GM19238 (cell line): ENCODE measurements at regions not wholly inside any gene's neighbourhood (a gene's known extent, or its start where the extent isn't known, plus 50 kb on each side); places are given as distances from the start of the nearest gene placed in this dataset.
A peak's percentile ranks its signal among the peaks of the same experiment; 100 is the strongest.

Source experiments
- DNase-seq: peaks from one replicate; pipeline ENCODE4 v3.0.0; 2011; ENCODE audit warnings: low spot score; ENCODE audit not compliant: insufficient read length

DNA sequence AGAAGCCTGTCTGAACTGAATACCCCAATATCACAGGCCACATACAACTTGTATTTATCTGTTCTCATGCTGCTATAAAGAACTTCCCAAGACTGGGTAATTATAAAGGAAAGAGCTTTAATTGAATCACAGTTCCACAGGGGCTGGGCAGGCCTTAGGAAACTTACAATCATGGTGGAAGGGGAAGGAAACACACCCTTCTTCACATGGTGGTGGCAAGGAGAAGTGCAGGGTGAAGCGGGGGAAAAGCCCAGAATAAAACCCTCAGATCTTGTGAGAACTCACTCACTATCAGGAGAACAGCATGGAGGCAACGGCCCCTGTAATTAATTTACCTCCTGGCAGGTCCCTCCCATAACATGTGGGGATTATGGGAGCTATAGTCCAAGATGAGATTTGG, 50.3 kb upstream of the FNDC1 start:
- DNase-seq = no peak

DNA sequence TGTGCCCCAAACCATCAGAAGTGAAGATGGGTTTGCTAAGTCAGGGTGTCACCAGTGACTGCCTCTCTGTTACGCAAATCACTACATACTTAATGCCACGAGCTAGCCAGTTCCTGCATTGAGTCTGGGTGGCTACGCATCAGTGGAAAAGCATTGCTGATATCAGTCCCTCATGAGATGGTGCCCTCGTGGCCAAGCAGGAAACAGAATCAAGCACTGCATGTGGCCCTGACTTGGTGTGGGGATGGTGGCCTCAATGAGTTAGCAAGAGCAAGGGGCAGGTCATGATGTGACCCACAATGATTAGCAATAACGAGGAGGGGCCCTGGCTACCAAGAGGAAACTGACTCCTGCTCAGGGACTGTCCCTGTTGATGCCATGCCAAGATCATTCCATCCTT, 51.6 kb upstream of the FNDC1 start:
- DNase-seq = no peak

DNA sequence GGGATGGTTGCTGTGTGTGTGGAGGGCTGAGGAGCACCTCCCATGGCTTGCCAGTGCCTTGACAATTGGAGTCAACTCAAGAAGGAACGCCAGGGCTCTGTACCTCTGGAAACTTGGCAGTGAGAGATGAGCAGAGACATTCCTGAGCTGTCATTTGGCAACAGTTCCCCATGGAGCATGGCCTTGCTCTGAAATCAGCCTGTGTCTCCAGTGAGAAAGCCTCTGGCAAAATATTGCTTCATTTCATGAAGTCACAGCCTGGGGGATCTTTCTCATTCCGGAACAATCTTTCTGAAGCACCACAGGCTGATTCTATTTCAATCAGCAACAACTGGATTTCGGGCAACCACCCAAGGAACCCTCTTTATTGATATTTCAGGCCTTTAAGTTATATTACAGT, 52.2 kb upstream of the FNDC1 start:
- DNase-seq = no peak

DNA sequence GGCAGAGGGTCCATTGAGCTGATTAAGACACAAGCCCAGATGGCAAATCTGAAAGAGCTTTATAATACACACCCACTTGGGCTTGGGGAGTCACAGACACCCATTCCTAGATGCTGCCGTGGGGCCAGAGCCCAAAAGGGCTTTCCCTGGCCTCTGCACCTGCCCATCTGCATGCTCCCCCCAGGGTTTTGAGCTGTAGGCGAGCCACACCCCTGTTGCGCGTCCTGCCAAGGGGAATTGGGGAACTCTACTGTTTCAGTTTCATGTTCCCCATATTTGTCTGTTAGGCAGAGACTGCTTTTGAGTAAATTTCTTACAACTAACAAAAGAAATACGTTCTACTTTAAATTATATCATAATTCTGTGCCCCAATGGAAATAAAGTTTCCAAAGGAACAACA, 52.9 kb upstream of the FNDC1 start:
- DNase-seq = no peak

DNA sequence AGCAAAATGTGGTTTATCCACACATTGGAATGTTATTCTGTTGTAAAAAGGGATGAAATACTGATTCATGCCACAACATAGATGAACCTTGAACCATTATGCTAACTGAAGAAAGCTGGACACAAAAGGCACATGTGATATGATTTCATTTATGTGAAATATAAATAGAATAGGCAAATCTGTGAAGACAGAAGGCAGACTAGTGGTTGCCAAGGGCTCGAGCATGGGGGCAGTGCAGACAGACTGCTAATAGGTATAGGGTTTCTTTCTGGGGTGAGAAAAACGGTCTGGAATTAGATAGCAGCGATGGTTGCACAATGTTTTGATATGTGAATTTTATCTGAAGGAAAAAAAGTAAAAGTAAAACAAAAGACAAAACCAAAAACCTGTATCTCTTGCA, 54.6 kb upstream of the FNDC1 start:
- no peak for DNase-seq

DNA sequence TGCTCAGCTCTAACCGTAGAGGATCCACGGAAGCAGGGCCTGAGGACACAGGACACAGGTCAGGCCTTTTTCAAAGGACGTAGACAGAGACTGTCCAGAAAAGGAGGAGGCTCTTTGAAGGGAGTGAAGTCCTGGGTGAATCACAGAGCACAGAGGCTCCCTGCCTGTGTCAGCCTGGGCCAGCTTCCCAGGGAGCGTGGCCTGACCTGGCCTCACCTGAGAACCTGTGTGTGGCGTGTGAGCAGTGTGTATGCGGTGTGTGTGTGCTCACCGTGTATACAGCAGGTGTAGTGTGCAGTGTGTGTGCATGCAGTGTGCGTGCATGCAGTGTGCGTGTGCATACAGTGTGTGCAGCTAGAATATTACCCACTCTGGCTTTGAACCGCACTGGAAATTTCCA, 56.0 kb upstream of the FNDC1 start:
- no peak for DNase-seq

DNA sequence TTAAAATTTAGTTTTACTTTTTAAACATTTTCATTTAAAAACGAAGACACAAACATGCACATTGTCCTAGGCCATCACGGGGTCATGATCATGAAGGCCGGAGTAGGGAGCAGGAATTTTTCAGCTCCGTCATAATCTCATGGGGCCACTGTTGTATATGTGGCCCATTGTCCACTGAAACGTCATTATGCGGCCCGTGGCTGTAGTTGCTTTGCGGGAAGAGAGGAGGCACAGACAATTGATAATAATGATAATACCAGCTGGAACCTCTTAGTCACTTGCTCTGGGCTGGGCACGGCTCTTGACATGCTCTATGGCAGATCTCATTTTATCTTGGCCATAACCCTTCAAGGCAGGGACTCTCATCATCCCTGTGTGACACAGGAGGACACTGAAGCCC, 56.5 kb upstream of the FNDC1 start:
- DNase-seq = no peak

DNA sequence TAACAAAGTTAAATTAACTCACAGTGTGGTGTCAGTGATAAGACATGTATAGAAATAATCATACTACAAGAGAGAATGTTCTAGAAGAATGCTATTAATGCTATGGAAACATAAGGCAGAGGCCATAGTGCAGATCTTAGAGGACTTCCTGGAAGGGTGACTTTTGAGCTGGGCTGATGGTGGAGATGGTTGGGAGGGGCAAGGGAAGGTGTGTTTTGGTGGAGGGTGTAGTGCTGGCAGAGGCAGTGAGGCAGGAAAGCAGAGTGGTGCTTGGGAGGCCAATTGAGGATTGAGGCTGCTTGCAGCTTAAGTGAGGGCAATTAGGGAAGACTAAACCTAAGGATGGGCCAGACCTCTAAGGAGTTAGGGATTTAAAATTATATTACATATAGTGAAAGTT, 58.5 kb upstream of the FNDC1 start:
- no peak for DNase-seq

DNA sequence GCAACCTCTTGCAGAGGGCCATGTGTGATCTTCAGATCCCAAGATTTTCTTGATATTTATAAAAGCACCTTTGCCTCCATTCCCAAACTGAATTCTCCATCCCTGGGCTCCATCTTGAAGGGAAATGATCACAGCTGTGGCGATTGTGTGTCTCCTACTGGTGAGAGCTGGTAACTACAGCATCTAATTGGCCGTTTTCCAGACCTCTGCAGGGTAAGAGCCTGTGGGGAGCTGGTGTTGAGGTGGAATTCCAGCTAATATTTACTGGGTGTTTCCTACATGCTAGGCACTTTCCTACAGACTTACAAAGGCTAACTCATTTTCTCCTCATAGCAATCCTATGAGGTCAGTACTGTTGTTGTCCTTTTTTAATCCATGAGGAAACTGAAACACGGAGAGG, 59.2 kb upstream of the FNDC1 start:
- no peak for DNase-seq

DNA sequence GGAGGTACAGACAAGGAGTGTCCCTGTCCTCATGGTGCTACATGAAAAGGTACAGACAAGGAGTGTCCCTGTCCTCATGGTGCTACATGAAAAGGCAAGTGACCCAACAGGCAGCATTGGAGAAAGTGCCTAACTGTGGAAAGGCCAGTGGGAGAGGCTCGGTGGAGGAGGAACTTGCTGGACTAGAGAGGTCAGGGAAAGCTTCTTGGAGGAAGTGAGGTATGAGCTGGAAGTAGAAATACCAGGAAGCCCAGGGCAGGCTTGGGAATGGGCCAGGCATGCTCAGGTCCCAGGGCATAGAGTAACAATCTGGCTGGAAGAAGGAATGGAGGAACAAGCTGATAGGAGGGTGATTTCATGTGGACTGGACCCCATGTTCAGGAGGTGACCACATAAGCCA, 59.8 kb upstream of the FNDC1 start:
- no peak for DNase-seq

DNA sequence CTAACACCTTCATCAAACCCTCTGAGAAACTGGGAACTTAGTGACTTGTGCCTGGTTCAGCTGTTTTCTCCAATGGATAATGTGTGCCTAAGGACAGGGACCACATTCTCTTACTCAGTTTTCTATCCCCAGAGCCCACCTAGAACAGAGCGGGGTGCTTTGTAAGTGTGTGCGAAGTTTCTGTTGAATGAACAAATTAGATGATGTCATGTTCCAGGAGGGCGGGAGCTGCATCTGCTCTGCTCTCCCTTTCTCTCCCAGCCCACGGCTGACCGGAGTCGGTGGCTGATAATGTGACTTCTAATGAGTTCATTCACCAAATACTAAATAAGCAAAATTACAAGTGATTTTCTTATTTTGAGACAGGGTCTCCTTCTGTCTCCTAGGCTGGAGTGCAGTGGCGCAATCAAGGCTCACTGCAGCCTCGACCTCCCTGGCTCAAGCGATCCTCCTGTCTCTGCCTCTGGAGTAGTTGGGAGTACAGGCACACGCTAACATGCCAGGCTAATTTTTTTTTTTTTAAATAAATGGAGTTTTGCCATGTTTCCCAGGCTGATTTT, 60.7 kb upstream of the FNDC1 start:
- no peak for DNase-seq

DNA sequence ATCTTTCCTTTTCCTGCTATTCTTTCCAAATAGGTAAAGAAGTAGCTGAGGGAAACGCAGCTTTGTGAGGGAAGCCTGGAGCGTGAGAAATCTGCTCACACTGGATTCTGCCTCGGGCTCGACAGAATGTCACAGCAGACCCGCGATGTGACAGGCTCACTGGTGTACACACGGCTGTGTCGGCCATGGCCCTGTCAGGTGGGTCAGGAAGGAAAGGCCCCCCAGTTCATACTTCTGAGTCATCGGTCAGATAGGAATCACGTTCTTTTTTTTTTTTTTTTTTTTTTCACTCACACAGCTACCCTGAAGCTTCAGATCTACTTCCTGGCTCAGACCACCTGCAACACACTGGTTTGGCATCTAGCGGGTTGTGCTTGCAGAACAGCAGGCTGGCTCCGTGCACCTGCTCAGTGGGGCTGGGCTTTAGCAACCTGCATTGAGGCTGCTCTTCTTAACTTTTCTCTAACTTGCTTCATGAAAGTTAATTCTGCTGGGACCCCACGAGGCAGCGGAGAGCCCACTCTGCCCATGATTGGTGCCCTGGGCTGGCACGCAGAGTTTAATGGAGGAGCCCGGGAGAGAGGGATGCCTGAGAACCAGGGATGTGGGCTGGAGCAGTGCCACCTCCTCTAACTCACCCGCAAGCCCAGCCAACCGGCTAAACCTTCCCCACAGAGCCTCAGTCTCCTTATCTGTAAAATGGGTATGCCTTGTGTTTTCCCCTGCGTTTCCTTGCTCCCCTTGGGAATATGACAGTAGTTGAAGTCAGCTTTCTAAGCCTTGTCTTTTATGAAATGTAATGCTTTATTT, 61.5 kb upstream of the FNDC1 start:
- no peak for DNase-seq

DNA sequence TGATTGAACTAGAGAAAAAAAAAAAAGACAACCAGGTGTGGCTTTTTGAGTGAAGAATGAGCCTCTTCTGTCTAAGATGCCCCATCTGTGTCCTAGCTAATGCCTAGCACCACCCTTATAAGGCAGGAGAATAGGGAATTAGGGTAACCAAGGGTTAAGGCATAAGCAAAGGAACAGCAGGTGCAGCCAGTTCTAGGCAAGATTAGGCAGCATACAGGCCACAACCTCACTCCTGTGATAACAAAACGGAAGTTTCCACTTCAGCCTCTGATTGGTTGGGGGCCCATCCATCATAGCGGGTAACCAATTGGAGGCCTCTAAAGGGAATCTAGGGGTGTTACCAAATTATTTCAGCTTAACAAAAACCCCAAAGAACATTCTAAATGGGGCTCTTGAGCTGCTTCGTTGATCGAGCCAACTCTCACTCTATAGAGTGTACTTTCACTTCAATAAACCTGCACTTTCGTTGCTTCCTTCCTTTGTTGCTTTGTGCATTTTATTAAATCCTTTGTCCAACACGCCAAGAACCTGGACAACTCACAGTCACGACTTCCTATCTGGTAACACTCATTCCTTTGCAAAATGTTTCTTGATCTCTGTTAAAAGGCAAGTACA, 61.9 kb upstream of the TAGAP start:
- DNase-seq = peak; percentile 23

DNA sequence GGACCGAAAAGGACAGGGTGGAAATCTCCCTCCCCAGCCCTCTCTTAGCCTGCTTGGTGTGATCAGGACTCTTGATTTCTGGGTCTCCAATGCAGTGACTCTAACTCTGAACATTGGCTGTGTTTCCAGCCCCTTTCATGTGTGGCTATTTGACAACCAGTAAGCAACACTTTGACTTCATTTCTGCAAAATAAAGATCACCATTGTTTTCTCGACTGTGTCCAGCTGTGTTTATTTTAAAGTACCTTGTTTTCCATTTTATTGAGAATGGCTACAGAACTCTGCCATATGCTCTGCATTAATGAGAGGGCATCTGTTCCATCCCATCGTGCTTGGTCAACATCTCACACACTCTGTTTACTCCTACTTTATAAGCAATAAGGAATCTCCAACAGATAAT, 60.9 kb upstream of the TAGAP start:
- DNase-seq = no peak

DNA sequence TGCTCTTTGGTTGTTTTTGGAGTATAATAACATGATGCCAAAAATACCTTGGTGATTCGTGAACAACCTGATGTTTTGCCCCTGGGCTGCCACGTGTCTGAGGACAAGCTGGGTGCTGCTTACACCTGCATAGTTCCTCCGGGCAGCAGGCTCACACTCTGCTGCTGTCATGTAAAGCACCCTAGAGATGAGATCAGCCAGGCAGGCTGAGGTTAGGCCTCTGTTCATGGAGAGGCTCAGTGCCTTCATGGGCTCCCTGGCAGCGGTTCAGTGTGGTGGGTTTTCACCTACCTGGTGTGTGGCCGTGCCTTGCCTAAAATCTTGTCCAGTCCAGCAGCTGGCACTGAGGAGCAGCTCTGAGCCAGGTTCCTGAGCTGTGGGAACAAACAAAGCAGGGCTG, 60.1 kb upstream of the TAGAP start:
- no peak for DNase-seq

DNA sequence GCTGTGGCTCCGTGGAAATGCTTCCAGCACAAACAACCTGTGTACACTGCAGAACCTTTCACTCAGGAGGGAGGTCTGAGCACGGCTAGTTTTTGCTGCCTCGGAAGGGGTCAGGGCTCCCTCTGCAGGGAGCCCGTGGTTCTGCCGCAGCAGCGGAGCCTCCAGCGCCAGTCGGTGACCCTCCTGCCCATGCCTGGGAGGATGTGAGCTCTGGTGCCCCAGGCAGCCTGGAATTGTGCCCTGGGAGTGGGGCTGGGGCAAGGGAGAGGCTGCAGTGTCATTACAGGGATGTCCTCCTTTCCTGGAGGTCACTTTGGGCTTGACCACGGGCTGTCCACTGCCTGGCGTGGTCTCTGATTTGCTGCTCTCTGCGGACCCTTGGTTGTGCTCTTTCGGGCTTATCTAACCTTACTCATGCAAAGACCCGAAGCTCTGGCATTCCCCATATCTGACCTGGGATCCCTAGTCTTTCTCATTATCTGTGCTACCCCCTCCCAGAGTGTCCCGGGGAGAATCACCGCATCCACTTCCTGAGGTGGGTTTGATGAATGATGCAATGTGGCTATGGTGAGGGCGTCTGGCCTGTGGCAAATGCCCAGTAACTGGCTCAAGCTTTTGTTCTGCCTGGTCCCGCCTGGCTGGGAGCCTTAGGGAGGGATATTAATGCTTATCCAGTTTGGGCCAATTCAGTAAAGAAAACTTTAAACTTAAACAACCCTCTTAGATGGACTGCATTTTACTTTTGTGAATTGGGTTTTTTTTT, 59.6 kb upstream of the TAGAP start:
- DNase-seq = peak; percentile 59

DNA sequence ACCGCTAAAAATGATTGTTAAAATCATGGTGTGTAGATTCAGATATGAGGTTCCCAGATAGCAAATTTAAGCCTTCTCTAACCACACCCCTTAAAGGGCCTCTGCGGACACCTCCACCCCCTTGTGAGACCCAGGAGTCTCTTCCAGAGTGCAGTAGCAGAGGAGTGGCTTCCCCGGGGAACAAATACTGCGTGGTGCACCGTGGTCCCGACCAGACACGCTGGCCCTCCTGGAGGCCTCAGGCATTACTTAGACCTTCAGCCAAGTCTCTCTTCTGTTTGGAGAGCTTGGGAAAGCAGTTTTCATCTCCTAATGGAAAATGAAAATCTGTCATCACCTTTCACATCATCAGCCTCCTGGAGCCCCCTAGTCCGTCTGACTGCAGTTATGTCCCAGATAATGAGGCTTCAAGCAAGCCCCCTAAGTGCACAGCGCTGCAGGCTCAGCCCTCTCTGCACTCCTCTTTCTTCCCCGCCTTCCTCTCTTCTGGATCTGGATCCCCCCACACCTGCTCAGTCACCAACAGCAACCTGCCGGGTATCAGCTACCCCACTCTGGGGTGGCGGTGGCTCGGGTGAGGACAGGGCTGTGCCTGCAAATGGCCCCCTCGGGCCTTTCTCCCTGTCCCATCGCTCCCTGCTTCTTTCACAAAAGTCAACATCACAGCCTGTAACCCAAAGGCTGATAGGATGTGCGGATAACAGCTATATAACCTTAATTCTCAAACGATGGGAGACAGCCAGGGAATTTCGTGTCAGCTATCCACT, 58.8 kb upstream of the TAGAP start:
- DNase-seq = no peak

DNA sequence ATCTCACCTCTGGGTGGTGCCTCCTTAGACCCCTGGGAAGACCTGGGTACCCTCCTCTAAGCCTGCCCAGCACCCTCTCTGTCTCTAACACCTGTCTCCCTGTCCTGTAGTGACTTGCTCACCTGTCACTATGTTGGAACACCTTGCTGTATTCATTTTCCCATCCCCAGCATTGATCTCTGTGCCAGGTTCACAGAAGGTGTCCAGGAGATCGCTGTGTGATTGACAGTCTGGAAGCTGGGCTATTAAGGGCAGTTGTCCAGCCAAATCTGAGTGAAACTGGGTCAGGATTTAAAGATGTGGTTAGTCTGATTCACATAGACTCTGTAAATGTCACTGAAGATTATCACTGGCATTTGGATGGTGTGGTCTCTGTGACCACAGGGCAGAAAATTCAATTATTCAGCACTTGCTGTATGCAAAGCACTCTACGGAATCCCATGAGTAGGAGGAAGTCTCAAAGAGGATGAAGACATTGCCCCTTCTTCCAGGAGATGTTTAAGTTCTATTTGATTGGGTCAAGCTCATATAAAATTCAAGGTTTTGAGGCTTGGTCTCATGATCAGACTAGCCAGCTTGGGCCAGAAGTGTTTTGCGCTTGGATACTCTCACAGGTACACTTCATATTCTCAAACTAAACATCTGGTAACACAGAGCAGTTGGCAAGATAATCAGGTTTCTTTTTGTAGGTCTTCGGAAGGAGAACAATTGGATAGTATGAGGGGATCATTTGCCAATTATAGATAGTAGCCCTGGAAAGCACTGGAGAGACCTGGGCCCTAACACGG, 57.8 kb upstream of the TAGAP start:
- DNase-seq = no peak

DNA sequence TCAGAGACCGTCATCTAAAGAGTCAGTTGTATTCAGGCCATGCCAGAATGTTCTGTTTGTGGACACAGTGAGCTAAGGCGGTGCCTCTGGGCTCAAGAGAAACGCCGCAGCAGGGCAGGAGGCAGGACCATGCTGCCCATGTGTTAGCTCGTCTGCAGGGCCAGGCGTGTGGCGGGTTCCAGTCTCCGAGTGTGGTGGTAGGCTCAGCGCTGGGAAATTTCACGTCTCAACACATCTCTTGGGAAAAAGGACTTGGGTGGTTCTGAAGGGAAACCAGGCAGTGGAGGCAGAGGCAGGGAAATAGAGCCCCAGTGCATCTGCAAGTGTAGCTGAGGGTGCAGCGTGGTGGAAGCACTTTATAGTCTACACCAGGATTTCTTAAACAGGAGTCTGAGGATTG, 56.9 kb upstream of the TAGAP start:
- no peak for DNase-seq

DNA sequence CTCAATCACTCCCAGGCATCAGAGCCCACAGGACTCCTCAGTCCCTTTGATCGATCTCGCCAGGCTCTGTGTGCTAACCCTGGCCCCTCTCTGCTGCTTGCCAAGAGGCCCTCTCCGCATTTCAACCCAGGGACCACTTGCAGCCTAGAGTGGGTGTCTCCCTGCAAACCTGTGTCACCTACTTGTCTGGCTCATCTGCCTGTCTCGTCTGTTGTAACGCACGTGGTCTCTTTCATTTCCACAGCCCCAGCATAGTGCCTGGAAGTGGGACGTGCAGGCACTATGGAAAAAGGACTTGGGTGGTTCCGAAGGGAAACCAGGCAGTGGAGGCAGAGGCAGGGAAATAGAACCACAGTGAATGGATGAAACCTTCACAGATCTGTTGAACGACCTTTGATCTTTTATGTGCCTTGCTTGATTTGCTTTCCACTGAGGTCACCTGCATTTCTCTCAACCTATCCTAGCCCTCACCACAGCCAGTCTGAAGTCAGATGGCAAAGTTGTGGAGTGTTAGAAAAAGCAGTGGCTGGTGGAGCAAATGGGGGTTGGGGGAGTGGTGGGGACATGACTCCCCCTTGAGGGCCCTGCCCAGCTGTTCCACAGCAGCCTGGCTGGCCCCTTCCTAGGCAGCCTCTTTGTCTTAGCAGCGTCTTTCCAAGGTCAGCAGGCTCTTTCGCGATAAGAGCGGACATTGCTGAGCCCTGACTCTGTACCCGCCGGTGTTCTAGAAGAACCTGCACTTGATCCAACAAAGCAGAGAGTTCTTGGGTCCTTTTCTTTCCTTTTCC, 55.8 kb upstream of the TAGAP start:
- DNase-seq = no peak
